H1 (cell line): ENCODE measurements at regions not wholly inside any gene's neighbourhood (a gene's known extent, or its start where the extent isn't known, plus 50 kb on each side); places are given as distances from the start of the nearest gene placed in this dataset.

Experiments
- CTCF ChIA-PET: fragments of 300-600 bp; sonication (Branson Sonifier 250); formaldehyde crosslinking; loops from one replicate; lab custom pipeline; 2021; ENCODE audit not compliant: partially characterized antibody; lab: Charles Lee
- POLR2A ChIA-PET: fragments of 300-600 bp; sonication (Branson Sonifier 250); formaldehyde crosslinking; loops from one replicate; lab custom pipeline; 2021; ENCODE audit warnings: inconsistent platforms; ENCODE audit not compliant: partially characterized antibody; lab: Charles Lee
- DNase-seq, 2 experiments: peaks; one replicate each; pipeline versions ENCODE4 v3.0.0 to v3.0.0-alpha.2; 2010 to 2022; ENCODE audit warnings: low spot score in 2 of 2, low read depth in 1 of 2, mixed read lengths in 1 of 2
- FAIRE-seq: peaks from 2 replicates; lab custom pipeline; 2011; peaks lifted over from hg19 to GRCh38; lab: Jason Lieb, UNC
- H2AFZ ChIP-seq: 2 replicates; pipeline ENCODE4 v1.8.1; 2012; ENCODE audit warnings: low read length, inconsistent platforms
- H2AK5ac ChIP-seq: 2 replicates; pipeline ENCODE4 v1.6.1; 2013; ENCODE audit warnings: low read depth, low read length
- H2BK120ac ChIP-seq: replicated peaks from 2 replicates; pipeline ENCODE3; 2013; ENCODE audit warnings: low read depth, low read length, inconsistent platforms
- H2BK12ac ChIP-seq: 2 replicates; pipeline ENCODE4 v1.6.1; 2013; ENCODE audit warnings: low read depth, low read length
- H2BK15ac ChIP-seq: 2 replicates; pipeline ENCODE4 v1.6.1; 2013; ENCODE audit warnings: low read length
- H2BK20ac ChIP-seq: 2 replicates; pipeline ENCODE4 v1.6.1; 2013; ENCODE audit warnings: low read length
- H2BK5ac ChIP-seq: 2 replicates; pipeline ENCODE4 v1.6.1; 2013; ENCODE audit warnings: low read depth, low read length
- H3K14ac ChIP-seq: 2 replicates; pipeline ENCODE4 v1.6.1; 2013; ENCODE audit warnings: inconsistent platforms; ENCODE audit not compliant: insufficient read length
- H3K18ac ChIP-seq: 2 replicates; pipeline ENCODE4 v1.6.1; 2013; ENCODE audit warnings: low read length; ENCODE audit errors: extremely low read depth
- H3K23ac ChIP-seq: 2 replicates; pipeline ENCODE4 v1.6.1; 2013; ENCODE audit warnings: inconsistent platforms; ENCODE audit not compliant: insufficient read length
- H3K23me2 ChIP-seq: 2 replicates; pipeline ENCODE4 v1.6.1; 2013; ENCODE audit warnings: low read depth, low read length
- H3K27ac ChIP-seq: 2 replicates; pipeline ENCODE4 v1.6.1; 2011; ENCODE audit warnings: low read depth, low read length, inconsistent platforms
- H3K27me3 ChIP-seq, 4 experiments: replicated peaks in 1 of 4; 1 replicate in 1 of 4; 2 replicates in 3 of 4; pipeline versions ENCODE4 v1.6.1 to v1.8.1; 2011 to 2013; ENCODE audit warnings: low read length in 3 of 4, mild to moderate bottlenecking in 3 of 4, inconsistent platforms in 2 of 4, mixed read lengths in 2 of 4, moderate library complexity in 1 of 4; ENCODE audit not compliant: control insufficient read depth in 3 of 4, insufficient read depth in 3 of 4; ENCODE audit errors: extremely low read depth in 1 of 4
- H3K36me3 ChIP-seq, 4 experiments: 2 replicates each; pipeline versions ENCODE4 v1.6.1 to v1.8.1; 2011 to 2013; ENCODE audit warnings: mild to moderate bottlenecking in 4 of 4, low read length in 3 of 4, moderate library complexity in 2 of 4, control low read depth in 1 of 4, inconsistent platforms in 1 of 4; ENCODE audit not compliant: insufficient read depth in 4 of 4, control insufficient read depth in 2 of 4
- H3K4ac ChIP-seq: replicated peaks from 2 replicates; pipeline ENCODE3; 2013; ENCODE audit warnings: low read length, low read depth, mixed read lengths, inconsistent platforms; ENCODE audit not compliant: insufficient read length
- H3K4me1 ChIP-seq, 4 experiments: replicated peaks in 1 of 4; 1 replicate in 1 of 4; 2 replicates in 3 of 4; pipeline versions ENCODE4 v1.6.1 to v1.8.1; 2011 to 2013; ENCODE audit warnings: low read length in 3 of 4, inconsistent platforms in 2 of 4, mixed read lengths in 1 of 4; ENCODE audit not compliant: insufficient read depth in 4 of 4, control insufficient read depth in 3 of 4
- H3K4me2 ChIP-seq, 2 experiments: 2 replicates each; pipeline versions ENCODE4 v1.6.1 to v1.8.1; 2011 to 2013; ENCODE audit warnings: low read depth in 2 of 2, low read length in 2 of 2, control low read depth in 1 of 2, inconsistent platforms in 1 of 2, mild to moderate bottlenecking in 1 of 2; ENCODE audit not compliant: insufficient read depth in 1 of 2
- H3K4me3 ChIP-seq, 4 experiments: fragments of 200-600, 300-600 bp in 1 of 4; sonication (generic), shearing (Covaris generic), sonication (Bioruptor Twin) in 1 of 4; 2 replicates each; pipeline versions ENCODE4 v1.5.1 to v1.8.1; 2011 to 2016; ENCODE audit warnings: low read length in 4 of 4, low read depth in 3 of 4, control low read depth in 2 of 4, inconsistent platforms in 2 of 4, mild to moderate bottlenecking in 2 of 4, mixed read lengths in 1 of 4, moderate library complexity in 1 of 4; ENCODE audit not compliant: insufficient read depth in 2 of 4; ENCODE audit errors: extremely low read depth in 1 of 4
- H3K56ac ChIP-seq: replicated peaks from 2 replicates; pipeline ENCODE3; 2013; ENCODE audit warnings: low read depth, mild to moderate bottlenecking, mixed read lengths, low read length, inconsistent platforms; ENCODE audit not compliant: insufficient read length
- H3K79me1 ChIP-seq: 2 replicates; pipeline ENCODE4 v1.6.1; 2013; ENCODE audit warnings: low read depth, low read length, control low read depth
- H3K79me2 ChIP-seq, 2 experiments: 2 replicates each; pipeline versions ENCODE4 v1.6.1 to v1.8.1; 2012 to 2013; ENCODE audit warnings: low read length in 2 of 2, mild to moderate bottlenecking in 2 of 2, inconsistent platforms in 1 of 2; ENCODE audit not compliant: insufficient read depth in 2 of 2, control insufficient read depth in 1 of 2
- H3K9ac ChIP-seq, 4 experiments: replicated peaks in 1 of 4; 1 replicate in 1 of 4; 2 replicates in 3 of 4; pipeline versions ENCODE4 v1.6.1 to v1.8.1; 2011 to 2013; ENCODE audit warnings: low read depth in 3 of 4, low read length in 3 of 4, control low read depth in 2 of 4, mild to moderate bottlenecking in 2 of 4, moderate library complexity in 2 of 4, inconsistent platforms in 1 of 4; ENCODE audit errors: extremely low read depth in 1 of 4
- H3K9me3 ChIP-seq, 2 experiments: 2 replicates each; pipeline versions ENCODE4 v1.6.1 to v1.8.1; 2012 to 2013; ENCODE audit warnings: mild to moderate bottlenecking in 2 of 2, moderate library complexity in 2 of 2, control low read depth in 1 of 2, inconsistent platforms in 1 of 2, low read depth in 1 of 2, low read length in 1 of 2, mixed read lengths in 1 of 2; ENCODE audit not compliant: insufficient read depth in 2 of 2
- H4K20me1 ChIP-seq, 2 experiments: replicated peaks in 1 of 2; 2 replicates each; pipeline versions ENCODE3 to v1.8.1; 2011 to 2013; ENCODE audit warnings: inconsistent platforms in 2 of 2, low read length in 2 of 2, mild to moderate bottlenecking in 1 of 2; ENCODE audit not compliant: insufficient read depth in 2 of 2, control insufficient read depth in 1 of 2
- H4K5ac ChIP-seq: 2 replicates; pipeline ENCODE4 v1.6.1; 2013; ENCODE audit warnings: low read length, low read depth, mixed read lengths, inconsistent platforms; ENCODE audit not compliant: insufficient read length
- H4K8ac ChIP-seq: 2 replicates; pipeline ENCODE4 v1.8.0; 2013; ENCODE audit warnings: mild to moderate bottlenecking, moderate library complexity, low read length, inconsistent platforms; ENCODE audit not compliant: insufficient read depth; ENCODE audit errors: extremely low read depth
- H4K91ac ChIP-seq: replicated peaks from 2 replicates; pipeline ENCODE3; 2013; ENCODE audit warnings: low read length, mixed read lengths, inconsistent platforms; ENCODE audit not compliant: insufficient read length
- BCL11A ChIP-seq, 2 experiments: IDR thresholded peaks; one replicate each; pipeline ENCODE4 v1.6.1; 2011; ENCODE audit warnings: low read depth in 2 of 2, low read length in 2 of 2, mild to moderate bottlenecking in 2 of 2
- FOSL1 ChIP-seq: IDR thresholded peaks from 2 replicates; pipeline ENCODE4 v1.6.1; 2011; ENCODE audit warnings: mild to moderate bottlenecking, low read depth, low read length, moderate library complexity; ENCODE audit not compliant: insufficient read depth
- GTF2F1 ChIP-seq: IDR thresholded peaks from 2 replicates; pipeline ENCODE4 v1.6.1; 2012; ENCODE audit warnings: low read depth, low read length, improper control_type of control experiment, borderline replicate concordance
- HDAC2 ChIP-seq, 2 experiments: fragments of 300-600 bp in 1 of 2; sonication (generic) in 1 of 2; IDR thresholded peaks; 2 replicates each; pipeline ENCODE4 v1.6.1; 2011 to 2012; ENCODE audit warnings: low read depth in 2 of 2, low read length in 2 of 2, mild to moderate bottlenecking in 2 of 2, moderate library complexity in 2 of 2, borderline replicate concordance in 1 of 2, inconsistent platforms in 1 of 2
- HDAC6 ChIP-seq: IDR thresholded peaks from one replicate; pipeline ENCODE4 v1.7.1; 2012; ENCODE audit warnings: low read depth, mild to moderate bottlenecking, inconsistent platforms, low read length, moderate library complexity
- JUN ChIP-seq: IDR thresholded peaks from 2 replicates; pipeline ENCODE4 v1.6.1; 2011; ENCODE audit warnings: low read depth, mild to moderate bottlenecking, improper control_type of control experiment, low read length
- NANOG ChIP-seq: IDR thresholded peaks from 2 replicates; pipeline ENCODE4 v1.6.1; 2011; ENCODE audit warnings: low read length, low read depth, mild to moderate bottlenecking, inconsistent platforms; ENCODE audit not compliant: insufficient read depth, poor library complexity, severe bottlenecking
- NRF1 ChIP-seq: IDR thresholded peaks from 2 replicates; pipeline ENCODE4 v1.6.1; 2011; ENCODE audit warnings: mild to moderate bottlenecking, low read depth, low read length, improper control_type of control experiment
- POU5F1 ChIP-seq: IDR thresholded peaks from 2 replicates; pipeline ENCODE4 v1.6.1; 2011; ENCODE audit warnings: low read depth, mild to moderate bottlenecking, low read length, moderate library complexity
- SP4 ChIP-seq: IDR thresholded peaks from 2 replicates; pipeline ENCODE4 v1.6.1; 2012; ENCODE audit warnings: low read length, inconsistent platforms
- SUZ12 ChIP-seq: fragments of 200-600 bp; sonication (generic); IDR thresholded peaks from 2 replicates; pipeline ENCODE4 v1.6.1; 2012; ENCODE audit warnings: mild to moderate bottlenecking, inconsistent platforms, low read length, moderate library complexity, mixed read lengths
- TAF1 ChIP-seq: IDR thresholded peaks from 2 replicates; pipeline ENCODE4 v1.6.1; 2011; ENCODE audit warnings: mild to moderate bottlenecking, low read depth, low read length
- TAF7 ChIP-seq: optimal IDR thresholded peaks from 2 replicates; pipeline ENCODE3; 2011; ENCODE audit warnings: low read depth, mild to moderate bottlenecking, inconsistent platforms, low read length, moderate library complexity, borderline replicate concordance
- TBP ChIP-seq: IDR thresholded peaks from 2 replicates; pipeline ENCODE4 v1.6.1; 2011; ENCODE audit warnings: low read depth, low read length, improper control_type of control experiment
- TCF12 ChIP-seq: IDR thresholded peaks from 2 replicates; pipeline ENCODE4 v1.6.1; 2011; ENCODE audit warnings: low read depth, mild to moderate bottlenecking, low read length
- WGBS, 2 experiments: shearing (Covaris generic) in 1 of 2; methylation state at CpG; one replicate each; pipeline versions ENCODE4 v1.1.6 to v1.1.7; 2013 to 2015; ENCODE audit warnings: low lambda C conversion rate in 2 of 2, mixed read lengths in 2 of 2, inconsistent platforms in 1 of 2, low coverage in 1 of 2, missing lambda C conversion rate in 1 of 2; ENCODE audit not compliant: insufficient replicate concordance in 2 of 2, insufficient coverage in 1 of 2, insufficient read length in 1 of 2; ENCODE audit errors: extremely low coverage in 1 of 2, missing lambda C conversion rate in 1 of 2; 5-methylcytosine and 5-hydroxymethylcytosine counted together

- H3K27me3 ChIP-seq = no peaks in the 10 kb centered on the region
- POLR2A ChIA-PET = no interaction called here
- H2AFZ ChIP-seq = no peak overlapping the region
- H3K14ac ChIP-seq = no peak overlapping the region
- H3K23ac ChIP-seq = no peak overlapping the region
- no peak overlapping the region for H3K4me3 ChIP-seq
- H3K4me2 ChIP-seq = no peak overlapping the region
- no peaks in the 10 kb centered on the region for H3K36me3 ChIP-seq
- no peaks in the 10 kb centered on the region for H3K79me1 ChIP-seq
- DNase-seq (no peak), FAIRE-seq (no peak)
- H4K20me1 ChIP-seq = no peaks in the 10 kb centered on the region
- no peak overlapping the region for H2BK15ac ChIP-seq
- no peak overlapping the region for H2AK5ac ChIP-seq
- H3K9ac ChIP-seq = no peak overlapping the region
- no peak overlapping the region for H2BK5ac ChIP-seq
- no peak overlapping the region for H3K18ac ChIP-seq
- CTCF ChIA-PET = interaction anchor here (0.7 kb wide), 1 partner anchor 61 kb away, joined by 3 read pairs; no protein-coding TSS in a partner anchor
- H4K5ac ChIP-seq = no peak overlapping the region
- no peak overlapping the region for H2BK12ac ChIP-seq
- H3K27ac ChIP-seq = no peak overlapping the region
- H3K4me1 ChIP-seq = peaks cover 0 to 4% (median 0%) of the 10 kb centered on the region in 4 experiments; a peak in 1 of 7 replicates
- 100% methylated on average over 2 of the region's 2 CpGs; no CpG with 5 or more reads in 1 of the 2 experiments for WGBS, 2 experiments
- H4K8ac ChIP-seq = no peak overlapping the region
- H2BK20ac ChIP-seq = no peak overlapping the region
- H3K4ac ChIP-seq = no peak overlapping the region
- H3K79me2 ChIP-seq = no peaks in the 10 kb centered on the region
- H3K56ac ChIP-seq = no peak overlapping the region
- H4K91ac ChIP-seq = no peak overlapping the region
- H2BK120ac ChIP-seq = no peak overlapping the region
- no peaks in the 10 kb centered on the region for H3K9me3 ChIP-seq
- no peaks in the 10 kb centered on the region for H3K23me2 ChIP-seq
- TF ChIP-seq NANOG (no peak), SUZ12 (no peak), NRF1 (no peak), TAF7 (no peak), HDAC6 (no peak), POU5F1 (no peak), TCF12 (no peak), BCL11A (IDR thresholded peaks at IDR 0.05; ENCODE audit: low read depth in 2 of 2, low read length in 2 of 2) (no peak), TBP (no peak), SP4 (no peak), TAF1 (no peak), GTF2F1 (no peak), HDAC2 (IDR thresholded peaks at IDR 0.05; ENCODE audit: borderline replicate concordance in 1 of 2, low read depth in 2 of 2, low read length in 2 of 2) (no peak), FOSL1 (no peak), JUN (no peak)
These were observed 438.2 kb downstream of the SLC4A3 start for GRCh38 chr2:220065581-220065980.
